K562 (cell line): ENCODE measurements at regions not wholly inside any gene's neighbourhood (a gene's known extent, or its start where the extent isn't known, plus 50 kb on each side); places are given as distances from the start of the nearest gene placed in this dataset.

Experiments
- ATAC-seq: fragments of 200-7000 bp; cut with Tn5 transposase; 3 replicates; pipeline ENCODE4 v1.9.1; 2020; ENCODE audit warnings: moderate library complexity
- BruUV-seq: library from RNA; stranded (reverse); fragments of 400-500 nt; replicated peaks from 2 replicates; lab custom pipeline; 2021; lab: Mats Ljungman, UMichigan
- CTCF ChIA-PET: fragments of 300-600 bp; formaldehyde crosslinking; extraction: SDS; loops from one replicate; lab custom pipeline; 2021; ENCODE audit warnings: low intra/inter-chr PET ratio; lab: Yijun Ruan, JAX
- POLR2A ChIA-PET: fragments of 300-600, 350-650 bp; sonication (Branson Sonifier 250); formaldehyde crosslinking; extraction: SDS; loops from one replicate; lab custom pipeline; 2021; ENCODE audit warnings: antibody characterized with exemption, inconsistent platforms; lab: Yijun Ruan, JAX
- DNase-seq, 4 experiments: peaks; one replicate each; pipeline versions ENCODE4 v3.0.0 to v3.0.0-alpha.2; 2011 to 2018; ENCODE audit warnings: low spot score in 3 of 4, mixed read lengths in 3 of 4; ENCODE audit errors: extremely low read depth in 1 of 4
- FAIRE-seq: peaks from 2 replicates; lab custom pipeline; 2011; peaks lifted over from hg19 to GRCh38; lab: Jason Lieb, UNC
- H2AFZ ChIP-seq: 2 replicates; pipeline ENCODE4 v1.6.0; 2011; ENCODE audit warnings: low read depth, low read length, control low read depth, inconsistent platforms
- H3K27ac ChIP-seq: fragments of 200-600 bp; 3 replicates; pipeline ENCODE4 v1.8.0; 2011; ENCODE audit warnings: low read depth, mild to moderate bottlenecking, control low read depth, inconsistent platforms, low read length, moderate library complexity, mixed read lengths; ENCODE audit errors: extremely low read depth
- H3K27me3 ChIP-seq, 2 experiments: fragments of 300-600 bp in 1 of 2; 2 replicates in 1 of 2; 3 replicates in 1 of 2; pipeline versions ENCODE4 v1.6.0 to v1.8.0; 2011; ENCODE audit warnings: inconsistent platforms in 2 of 2, low read length in 2 of 2, mild to moderate bottlenecking in 1 of 2, mixed read lengths in 1 of 2, moderate library complexity in 1 of 2; ENCODE audit not compliant: control insufficient read depth in 2 of 2, insufficient read depth in 2 of 2
- H3K36me3 ChIP-seq: fragments of 300-600 bp; 3 replicates; pipeline ENCODE4 v1.8.0; 2011; ENCODE audit warnings: mild to moderate bottlenecking, low read length, inconsistent platforms; ENCODE audit not compliant: control insufficient read depth, insufficient read depth
- H3K4me1 ChIP-seq, 2 experiments: fragments of 200-600 bp in 1 of 2; replicated peaks in 1 of 2; 2 replicates in 1 of 2; 3 replicates in 1 of 2; pipeline versions ENCODE4 v1.5.1 to v1.8.0; 2011; ENCODE audit warnings: inconsistent platforms in 2 of 2, low read length in 2 of 2, mild to moderate bottlenecking in 1 of 2, mixed read lengths in 1 of 2, moderate library complexity in 1 of 2; ENCODE audit not compliant: control insufficient read depth in 2 of 2, insufficient read depth in 2 of 2
- H3K4me2 ChIP-seq: 2 replicates; pipeline ENCODE4 v1.6.1; 2011; ENCODE audit warnings: low read length, control low read depth, inconsistent platforms, mixed read lengths; ENCODE audit not compliant: insufficient read depth
- H3K4me3 ChIP-seq: fragments of 200-600 bp; sonication (generic), shearing (Covaris generic); 2 replicates; pipeline ENCODE4 v1.5.1; 2016; ENCODE audit warnings: control low read depth, inconsistent platforms
- H3K79me2 ChIP-seq: fragments of 200-600 bp; 3 replicates; pipeline ENCODE4 v1.8.0; 2011; ENCODE audit warnings: low read length, inconsistent platforms; ENCODE audit not compliant: control insufficient read depth, insufficient read depth
- H3K9ac ChIP-seq, 2 experiments: 2 replicates each; pipeline versions ENCODE4 v1.6.0 to v1.6.1; 2011; ENCODE audit warnings: low read depth in 2 of 2, low read length in 2 of 2, control low read depth in 1 of 2, inconsistent platforms in 1 of 2, mild to moderate bottlenecking in 1 of 2, mixed read lengths in 1 of 2; ENCODE audit not compliant: insufficient read depth in 1 of 2
- H3K9me1 ChIP-seq: one replicate; pipeline ENCODE4 v1.6.0; 2011; ENCODE audit warnings: inconsistent platforms, mild to moderate bottlenecking, low read length, moderate library complexity; ENCODE audit not compliant: control insufficient read depth, insufficient read depth
- H3K9me3 ChIP-seq: replicated peaks from 2 replicates; pipeline ENCODE4 v1.5.1; 2011; ENCODE audit warnings: low read depth, low read length, inconsistent platforms; ENCODE audit not compliant: control insufficient read depth, insufficient read depth
- H4K20me1 ChIP-seq: replicated peaks from 2 replicates; pipeline ENCODE4 v1.6.1; 2011; ENCODE audit warnings: low read length, inconsistent platforms, mixed read lengths; ENCODE audit not compliant: control insufficient read depth, insufficient read depth
- ILK ChIP-seq: fragments of 450-650 bp; IDR thresholded peaks from 2 replicates; pipeline ENCODE4 v1.6.1; 2016; ENCODE audit warnings: missing genetic modification characterization, low read depth, mild to moderate bottlenecking, missing compliant biosample characterization, moderate library complexity, borderline replicate concordance
- NFIC ChIP-seq: fragments of 450-650 bp; IDR thresholded peaks from 2 replicates; pipeline ENCODE4 v1.6.1; 2017; ENCODE audit warnings: mild to moderate bottlenecking, inconsistent platforms
- NFIX ChIP-seq: fragments of 250-450 bp; sonication (Bioruptor Pico); IDR thresholded peaks from 2 replicates; pipeline ENCODE4 v1.4.0; 2020; ENCODE audit warnings: low read depth, mild to moderate bottlenecking, moderate library complexity
- RBM14 ChIP-seq: fragments of 200-400 bp; formaldehyde crosslinking; IDR thresholded peaks from 2 replicates; pipeline ENCODE4 v1.6.1; 2018; ENCODE audit warnings: low read depth, mild to moderate bottlenecking, low read length, moderate library complexity, borderline replicate concordance; ENCODE audit not compliant: insufficient read depth
- ZNF384 ChIP-seq: IDR thresholded peaks from 2 replicates; pipeline ENCODE4 v1.6.1; 2012; ENCODE audit warnings: low read depth, low read length, improper control_type of control experiment
- WGBS: fragments of 100-300 bp; shearing (Covaris generic); methylation state at CpG from one replicate; pipeline ENCODE4 v1.1.6; 2016; ENCODE audit warnings: low coverage, mixed read lengths; ENCODE audit not compliant: insufficient coverage; ENCODE audit errors: missing lambda C conversion rate; 5-methylcytosine and 5-hydroxymethylcytosine counted together
- in situ Hi-C: fragments of 300-500 bp; cut with MboI; formaldehyde crosslinking; loops from 4 replicates; pipeline ENCODE4 v1.15.0; 2018; ENCODE audit warnings: inconsistent platforms, mixed read lengths
- intact Hi-C: fragments of 100-400 bp; cut with micrococcal nuclease; formaldehyde crosslinking; loops from 2 replicates; pipeline ENCODE4 v1.14.2; 2022

GRCh38 chr2:172305066-172305465, 122.3 kb upstream of the ITGA6 start:
- WGBS, result 0% methylated on average over 3 of the region's 3 CpGs
- Histone ChIP-seq H3K9me3 (no peaks in the 10 kb centered on the region), H4K20me1 (no peaks in the 10 kb centered on the region), H3K4me1 (no peaks in the 10 kb centered on the region), H3K36me3 (no peaks in the 10 kb centered on the region), H3K4me3 (no peak overlapping the region), H3K27ac (no peak overlapping the region), H2AFZ (no peak overlapping the region), H3K4me2 (no peak overlapping the region), H3K79me2 (no peaks in the 10 kb centered on the region), H3K9ac (no peak overlapping the region), H3K9me1 (no peaks in the 10 kb centered on the region), H3K27me3 (peaks cover 0 to 6% of the 10 kb centered on the region in 2 experiments; a peak in 2 of 5 replicates)
- POLR2A ChIA-PET, result no interaction called here
- ATAC-seq (no peak), FAIRE-seq (no peak), DNase-seq (no peak)
- intact Hi-C loops, result no loop called here
- no peak for TF ChIP-seq RBM14
- BruUV-seq, result no TSS peak
- in situ Hi-C loops, result no loop called here
- CTCF ChIA-PET, result interaction anchor here (0.5 kb wide), 1 partner anchor 902 kb away, joined by 3 read pairs; no protein-coding TSS in a partner anchor

- ChIA-PET POLR2A (no interaction called here), CTCF (no interaction called here)
- Histone ChIP-seq H3K9me3 (no peaks in the 10 kb centered on the region), H3K36me3 (no peaks in the 10 kb centered on the region), H3K4me2 (no peak overlapping the region), H3K4me3 (no peak overlapping the region), H3K9me1 (no peaks in the 10 kb centered on the region), H3K27me3 (peaks cover 0 to 2% of the 10 kb centered on the region in 2 experiments; a peak in 2 of 5 replicates), H2AFZ (no peak overlapping the region), H4K20me1 (no peaks in the 10 kb centered on the region), H3K9ac (no peak overlapping the region), H3K27ac (no peak overlapping the region), H3K4me1 (no peaks in the 10 kb centered on the region), H3K79me2 (no peaks in the 10 kb centered on the region)
- BruUV-seq, result no TSS peak
- no peak for FAIRE-seq
- intact Hi-C loops (no loop called here), in situ Hi-C loops (no loop called here)
- TF ChIP-seq NFIX (CRISPR knock-in tag) (peak; percentile 28; the same call in 1 of the 2 replicates), ZNF384 (no peak), ILK (tag) (no peak), NFIC (peak; percentile 87)
- ATAC-seq, result no peak
- DNase-seq, result no peak
- 0% methylated on average over 1 of the region's 1 CpG for WGBS
Observed at GRCh38 chr2:172307800-172308199, 119.6 kb upstream of the ITGA6 start.
